NCI-H1048 (cell line): ENCODE measurements at regions not wholly inside any gene's neighbourhood (a gene's known extent, or its start where the extent isn't known, plus 50 kb on each side); places are given as distances from the start of the nearest gene placed in this dataset.

Source experiments
- DNase-seq: peaks from one replicate; lab custom pipeline; 2025; lab: John Stamatoyannopoulos, UW

DNA sequence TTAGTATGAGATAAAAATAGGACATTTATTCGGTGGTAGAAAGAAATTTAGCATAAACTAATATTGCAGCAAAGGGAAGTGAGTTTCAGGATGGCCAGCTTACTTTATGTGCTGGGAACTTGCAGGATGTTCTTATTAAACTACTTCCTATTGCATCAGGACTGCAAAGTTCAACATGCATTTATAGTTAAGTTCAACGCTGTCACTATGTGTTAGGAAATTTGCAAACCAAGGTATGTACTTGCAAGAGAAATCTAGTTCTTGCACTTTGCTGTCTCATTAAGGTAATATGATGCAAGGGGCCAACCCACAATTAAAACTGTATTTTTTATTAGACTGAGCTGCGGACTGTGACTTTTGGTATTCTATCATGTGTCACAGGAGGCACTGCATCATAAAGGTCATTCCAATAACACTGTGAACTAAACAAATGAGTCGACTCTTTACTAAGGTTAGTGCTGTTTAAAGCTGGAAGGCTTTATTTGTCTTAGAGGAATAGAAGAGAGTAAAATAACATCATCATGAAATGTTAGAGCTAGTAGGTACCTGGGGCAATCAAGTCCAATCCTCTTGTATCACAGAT lies 1525.7 kb upstream of the TENM3 start:
- DNase-seq, result no peak

DNA sequence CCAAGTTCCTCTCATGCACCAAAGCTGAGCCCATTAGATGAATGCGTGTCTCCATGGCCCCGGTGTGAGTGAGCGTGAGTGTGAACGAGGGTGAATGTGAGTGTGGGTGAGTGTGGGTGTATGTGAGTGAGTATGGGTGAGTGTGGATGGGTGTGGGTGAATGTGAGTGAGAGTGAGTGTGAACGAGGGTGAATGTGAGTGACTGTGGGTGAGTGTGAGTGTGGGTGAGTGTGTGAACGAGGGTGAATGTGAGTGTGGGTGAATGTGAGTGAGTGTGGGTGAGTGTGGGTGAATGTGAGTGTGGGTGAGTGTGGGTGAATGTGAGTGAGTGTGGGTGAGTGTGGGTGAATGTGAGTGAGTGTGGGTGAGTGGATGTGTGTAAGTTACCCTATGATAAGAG lies 1521.8 kb upstream of the TENM3 start:
- no peak for DNase-seq

DNA sequence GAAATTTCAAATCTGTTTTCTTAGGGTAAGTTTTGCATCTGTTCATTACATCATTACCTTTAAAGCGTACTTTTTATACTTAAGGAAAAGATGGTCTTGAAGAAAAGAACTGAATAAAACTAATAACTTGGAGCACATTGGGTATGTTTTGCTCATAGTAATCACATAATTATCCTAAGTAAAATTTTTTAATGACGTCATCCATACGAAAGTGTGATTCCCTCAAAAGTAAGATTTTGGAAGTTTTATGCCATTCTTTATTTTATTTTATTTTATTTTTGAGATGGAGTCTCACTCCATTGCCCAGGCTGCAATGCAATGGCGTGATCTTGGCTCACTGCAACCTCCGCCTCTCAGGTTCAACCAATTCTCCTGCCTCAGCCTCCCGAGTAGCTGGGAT lies 1516.6 kb upstream of the TENM3 start:
- no peak for DNase-seq

DNA sequence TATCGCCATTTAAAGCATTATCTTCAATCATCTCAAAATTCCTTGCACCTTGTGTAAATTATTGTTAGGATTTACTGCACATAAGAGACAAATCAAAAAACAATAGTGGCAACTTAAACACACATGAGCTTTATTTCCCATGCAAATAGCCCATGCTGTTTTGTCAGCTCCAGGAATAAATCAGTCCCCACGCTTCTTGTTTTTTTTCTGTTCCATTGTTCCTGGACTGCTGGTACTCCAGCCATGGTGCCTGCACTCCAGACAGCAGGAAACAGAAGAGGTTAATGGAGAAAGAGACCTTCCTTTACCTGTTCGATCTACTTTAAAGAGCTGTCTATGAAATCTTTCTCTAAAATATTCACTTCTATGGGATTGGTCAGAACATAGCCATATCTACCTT lies 1515.7 kb upstream of the TENM3 start:
- no peak for DNase-seq

DNA sequence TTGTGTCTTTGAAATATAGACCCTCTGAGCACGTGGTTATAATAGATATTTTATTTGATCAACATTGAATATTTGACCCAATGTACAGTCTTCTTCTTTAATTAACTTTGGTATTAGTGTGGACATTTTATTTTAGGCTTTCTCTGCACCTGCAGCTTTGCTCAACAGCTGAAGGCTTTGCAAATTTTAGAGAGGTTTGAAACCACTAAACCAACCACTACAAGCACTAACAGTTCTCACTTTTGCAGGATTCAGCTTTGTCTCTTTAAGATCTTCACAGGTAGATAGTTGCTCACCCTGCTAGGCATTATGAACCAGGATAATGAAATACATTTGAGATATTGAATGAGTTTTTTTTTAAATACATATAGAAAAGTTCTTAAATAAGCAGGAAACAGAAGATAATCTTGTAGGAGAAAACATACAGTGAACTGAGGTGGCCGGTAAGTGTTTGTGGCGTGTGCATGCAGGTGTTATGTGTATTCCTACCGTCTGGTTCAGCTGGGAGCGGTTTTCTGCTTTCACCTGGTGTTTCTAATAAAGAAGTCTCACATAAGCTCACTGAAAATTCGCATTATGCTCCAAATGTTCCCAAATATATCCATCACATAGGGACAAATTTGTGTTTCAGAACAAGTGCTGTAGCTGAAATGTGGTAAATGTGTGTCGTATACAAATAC lies 1508.3 kb upstream of the TENM3 start:
- DNase-seq, result no peak

DNA sequence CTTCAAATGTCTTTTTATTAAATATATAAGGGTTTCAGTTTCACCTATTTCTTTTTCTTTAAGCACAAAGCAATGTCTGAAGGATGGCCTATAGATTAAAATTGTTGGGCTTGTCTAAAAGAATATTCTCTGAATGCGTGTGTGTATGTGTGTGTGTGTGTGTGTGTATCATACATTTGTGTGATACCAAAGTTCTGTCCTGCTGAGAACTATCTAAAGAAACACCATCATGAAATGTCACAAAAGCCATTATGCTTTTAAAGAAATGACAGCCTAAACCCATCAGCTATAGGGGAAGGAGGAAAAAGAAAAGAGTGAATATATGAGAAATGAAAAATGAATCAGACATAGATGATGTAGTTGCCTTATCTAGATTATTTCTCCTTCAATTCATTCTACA lies 1501.5 kb upstream of the TENM3 start:
- DNase-seq, result no peak

DNA sequence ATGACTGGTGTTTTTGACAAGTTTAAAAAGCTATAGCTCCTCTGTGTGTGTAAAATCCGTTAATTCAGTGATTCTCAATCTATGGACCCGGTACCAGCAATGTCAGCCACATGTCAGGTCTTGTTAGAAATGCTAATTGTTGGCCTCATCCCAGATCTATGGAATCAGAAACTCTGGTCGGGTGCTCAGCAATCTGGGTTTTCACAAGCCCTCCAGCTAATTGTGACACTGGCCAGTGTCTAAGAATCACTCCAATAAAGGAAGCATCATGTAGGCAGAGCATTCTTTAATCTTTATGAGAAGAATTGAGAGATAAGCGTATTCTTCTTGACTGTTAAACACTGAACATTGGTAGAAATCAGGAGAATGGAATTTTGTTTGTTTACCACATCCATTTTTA lies 1498.2 kb upstream of the TENM3 start:
- DNase-seq, result no peak

DNA sequence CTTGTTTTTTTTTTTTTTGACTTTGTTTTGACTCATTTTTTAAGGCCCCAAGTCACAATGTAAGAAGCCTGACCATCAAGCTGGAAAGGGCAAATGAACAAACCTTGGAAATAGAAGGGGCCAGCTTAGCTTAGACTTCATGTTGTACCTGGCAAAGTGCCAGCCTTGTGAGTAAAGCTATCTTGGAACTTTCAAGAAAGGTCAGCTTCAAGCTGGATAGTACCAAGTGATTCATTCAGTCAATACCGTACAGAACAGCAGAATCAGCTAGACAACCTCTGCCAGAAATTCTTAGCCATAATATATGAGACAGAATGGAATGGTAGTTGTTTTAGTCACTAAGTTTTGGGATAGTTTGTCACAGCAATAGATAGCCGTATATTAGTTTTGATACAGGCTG lies 1492.2 kb upstream of the TENM3 start:
- no peak for DNase-seq

DNA sequence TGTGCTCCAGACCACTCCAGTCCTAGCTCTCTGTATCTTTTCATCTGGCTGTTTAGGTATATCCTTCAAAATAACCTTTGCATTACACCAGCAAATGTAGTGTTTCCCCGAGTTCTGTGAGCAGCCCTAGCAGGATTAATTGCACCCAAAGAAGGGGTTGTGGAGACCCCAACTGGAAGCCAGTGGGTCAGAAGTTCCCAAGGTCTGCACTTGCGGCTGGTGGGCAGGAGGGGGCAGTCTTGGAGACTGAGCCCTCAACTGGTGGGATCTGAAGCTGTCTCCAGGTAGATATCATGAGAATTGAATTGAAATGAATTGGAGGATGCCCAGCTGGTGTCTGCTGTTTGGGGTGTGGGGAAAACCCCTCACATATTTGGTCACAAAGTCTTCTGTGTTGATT lies 1485.3 kb upstream of the TENM3 start:
- DNase-seq, result no peak

DNA sequence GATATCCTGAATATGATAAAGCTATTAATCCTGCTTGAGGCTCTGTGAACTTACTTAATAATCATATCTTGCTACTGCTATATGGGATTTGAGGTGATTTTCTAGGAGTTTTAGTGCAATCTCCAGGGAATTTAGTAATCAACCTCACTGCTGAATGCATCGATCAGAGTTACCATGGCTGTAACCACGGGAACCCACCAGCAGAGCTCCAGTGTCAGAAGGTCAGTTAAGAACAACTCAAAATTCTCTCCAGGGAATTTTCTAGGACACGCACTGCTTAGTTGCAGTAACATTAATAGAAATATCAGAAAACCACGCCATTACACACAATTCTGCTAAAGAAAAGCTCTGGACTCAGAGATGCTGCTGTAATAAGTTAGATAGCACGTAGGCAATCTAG lies 1477.2 kb upstream of the TENM3 start:
- DNase-seq, result no peak

DNA sequence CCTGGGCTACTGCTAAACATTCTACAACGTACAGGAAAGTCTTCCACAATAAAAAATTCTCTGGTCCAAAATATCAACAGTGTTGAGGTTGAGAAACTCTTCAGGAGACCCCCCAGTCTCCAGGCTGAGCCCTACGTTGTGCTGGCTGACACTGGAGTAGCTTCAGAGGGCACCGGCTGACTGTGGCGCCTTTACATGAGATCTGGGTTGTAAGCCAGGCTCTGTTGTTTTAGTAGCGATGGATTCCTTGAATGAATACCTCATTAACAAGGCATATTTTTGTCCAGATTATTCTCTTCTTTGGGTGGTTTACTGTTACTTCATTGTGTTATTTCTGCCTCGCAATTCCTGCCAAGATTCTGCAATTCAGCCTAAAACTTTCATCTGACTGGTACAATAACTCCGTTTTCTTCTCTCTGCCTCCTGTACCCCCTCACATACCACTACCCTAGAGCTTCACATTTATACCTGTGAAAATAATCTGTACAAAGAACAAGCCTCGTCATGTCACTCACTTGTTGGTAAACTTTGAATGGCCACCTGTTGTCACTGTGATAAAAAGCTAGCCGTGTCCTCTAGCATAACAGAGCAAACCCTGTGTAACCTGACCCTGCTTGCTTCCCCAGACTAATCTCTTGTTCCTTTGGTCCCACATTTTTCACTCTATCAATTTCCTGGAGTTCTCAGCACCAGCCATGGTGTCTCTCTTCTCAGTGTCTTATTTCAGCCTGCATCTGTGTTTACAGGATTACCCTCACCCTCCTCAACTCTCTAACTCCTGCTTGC lies 1476.1 kb upstream of the TENM3 start:
- no peak for DNase-seq

DNA sequence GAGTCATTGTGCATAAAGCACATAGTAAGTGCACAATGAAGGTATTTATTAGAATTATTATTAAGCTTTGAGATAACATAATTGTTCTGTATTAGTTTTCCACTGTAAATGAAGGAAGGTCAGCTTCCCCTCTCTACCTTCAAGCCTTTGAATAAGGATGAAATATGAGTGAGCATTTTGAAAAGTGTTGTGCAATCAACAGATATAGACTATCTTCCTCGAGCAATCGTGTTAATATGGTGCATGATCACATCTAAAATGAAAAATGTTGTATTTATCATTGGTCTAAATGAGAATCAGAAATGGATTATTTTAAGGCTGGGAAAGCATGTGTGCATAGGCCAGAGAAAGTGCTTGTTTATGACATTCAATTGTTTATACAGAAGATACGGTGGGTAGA lies 1474.6 kb upstream of the TENM3 start:
- no peak for DNase-seq

DNA sequence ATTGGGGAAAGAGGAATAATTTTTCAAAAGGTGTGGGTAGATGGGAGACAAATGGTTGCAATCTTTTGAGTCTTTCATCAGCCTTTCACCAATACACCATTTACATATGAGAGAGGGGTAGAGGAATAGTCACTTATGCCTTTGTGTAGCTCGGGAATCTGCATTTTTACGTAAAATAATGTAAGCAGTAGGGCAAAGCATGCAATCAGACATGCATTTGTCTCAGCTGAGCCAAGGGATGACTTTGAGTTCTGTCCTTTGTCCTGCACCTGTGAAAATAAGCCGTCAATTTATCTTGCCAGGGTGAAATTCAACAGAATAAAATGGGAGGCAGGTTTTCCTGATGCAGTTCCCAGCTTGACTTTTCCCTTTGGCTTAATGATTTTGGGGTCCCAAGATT lies 1473.4 kb upstream of the TENM3 start:
- no peak for DNase-seq

DNA sequence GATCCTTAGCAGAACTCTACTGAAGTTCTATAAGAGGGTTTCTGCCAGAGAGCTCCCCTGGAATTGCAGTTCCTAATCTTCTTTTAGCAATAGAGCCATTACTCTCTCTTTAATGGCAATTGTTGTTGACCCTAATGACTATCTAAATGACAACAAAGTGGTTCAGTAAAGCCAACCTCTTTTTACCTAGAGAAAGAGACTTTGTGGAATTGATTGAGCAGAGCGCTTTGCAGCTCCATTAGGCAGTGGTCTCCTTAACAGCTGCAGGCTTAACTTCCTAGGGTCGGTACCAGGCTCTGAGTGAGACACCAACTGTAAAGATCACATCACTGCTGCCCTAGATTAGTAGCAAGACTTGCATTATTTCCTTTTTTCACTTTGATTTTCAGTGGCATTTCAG lies 1472.9 kb upstream of the TENM3 start:
- DNase-seq, result no peak

DNA sequence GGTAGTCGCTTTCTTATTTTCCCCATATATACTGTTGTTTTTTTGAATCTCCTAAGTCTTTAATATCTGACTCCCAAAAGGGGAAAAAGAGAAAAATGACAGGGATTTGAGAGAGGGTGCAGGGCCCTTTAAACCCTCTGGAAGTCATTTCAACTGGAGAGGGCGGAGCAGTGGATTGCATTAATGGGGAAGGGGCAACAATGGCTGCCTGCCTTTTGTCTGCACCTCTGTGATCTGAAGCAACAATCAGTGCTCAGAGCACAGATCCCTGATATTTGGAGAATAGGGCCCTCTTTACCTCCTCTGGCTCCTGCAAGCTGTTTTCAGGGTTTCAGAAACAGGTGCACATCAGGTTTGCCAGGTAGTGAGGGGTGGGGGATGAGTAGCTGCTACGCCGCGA lies 1458.3 kb upstream of the TENM3 start:
- no peak for DNase-seq

DNA sequence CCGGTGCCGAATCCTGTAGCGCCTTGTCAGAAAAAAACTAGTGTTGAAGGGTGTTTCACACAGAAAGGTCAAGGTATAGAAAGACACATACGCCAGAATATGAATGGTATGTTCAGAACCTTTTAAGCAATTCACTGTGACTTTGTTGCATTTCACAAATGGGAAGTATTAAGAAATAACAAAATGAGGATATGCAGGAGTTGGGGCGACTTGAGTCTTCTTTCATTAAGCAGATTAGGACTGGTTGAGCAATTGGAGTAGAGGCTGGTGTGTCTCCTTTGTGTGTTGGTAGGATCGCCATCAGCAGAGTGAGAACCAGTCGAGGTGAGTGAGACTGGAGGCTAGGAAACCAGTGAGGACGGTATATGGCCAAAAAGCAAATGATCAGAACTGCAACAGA lies 1454.5 kb upstream of the TENM3 start:
- DNase-seq, result no peak

DNA sequence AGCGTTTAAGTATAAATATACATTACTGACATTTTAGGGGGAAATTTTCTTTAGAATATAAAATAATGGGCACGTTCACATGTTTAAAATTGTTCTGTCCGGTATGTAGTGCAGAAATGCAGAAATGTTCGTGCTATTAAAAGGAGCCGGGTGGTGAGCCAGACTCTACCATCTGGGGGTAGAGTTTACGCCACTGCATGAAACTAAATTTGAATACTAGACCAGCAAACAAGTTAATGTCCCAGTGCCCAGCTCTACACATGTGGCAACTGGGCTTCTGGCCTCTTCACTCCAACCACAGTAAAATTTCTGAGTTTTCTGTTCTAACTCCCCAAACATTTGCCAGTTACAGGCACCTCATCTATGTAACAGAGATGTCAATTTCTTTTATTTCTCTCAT lies 1453.3 kb upstream of the TENM3 start:
- no peak for DNase-seq

DNA sequence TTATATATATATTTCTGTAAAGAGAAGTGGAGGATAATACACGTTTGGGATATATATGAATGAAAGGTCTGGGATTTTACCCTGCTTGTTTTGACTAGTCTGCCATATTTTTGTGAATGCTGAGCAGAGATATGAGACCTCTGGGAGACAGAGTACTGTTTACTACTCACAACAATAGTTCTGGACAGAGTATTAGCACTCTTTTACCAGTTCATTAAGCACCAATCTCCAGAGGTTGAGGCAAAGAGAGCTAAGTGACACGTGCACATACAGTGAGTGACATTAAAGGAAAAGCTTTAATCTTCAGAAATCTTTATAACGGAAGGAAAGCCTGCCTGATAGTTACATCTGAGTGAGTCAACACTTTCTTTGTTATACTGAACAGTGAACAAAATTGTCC lies 1452.7 kb upstream of the TENM3 start:
- DNase-seq, result no peak

DNA sequence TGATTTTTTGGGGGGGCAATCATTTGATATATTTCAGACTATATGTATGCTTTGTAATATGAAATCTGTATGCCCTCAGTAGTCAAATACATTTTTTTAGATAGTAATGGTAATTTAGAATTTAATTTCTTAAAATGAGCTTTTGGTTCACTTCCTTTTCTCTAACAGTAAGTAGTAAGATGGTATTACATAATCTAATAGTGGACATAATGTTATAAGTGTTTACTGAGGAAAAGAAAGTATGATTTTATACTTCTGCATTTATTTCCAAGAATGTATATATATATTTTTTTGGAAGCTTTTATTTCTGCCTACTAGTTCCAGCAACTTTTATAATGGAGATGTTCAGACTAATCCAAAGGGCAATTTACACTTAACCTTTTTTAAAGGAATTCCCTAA lies 1450.7 kb upstream of the TENM3 start:
- no peak for DNase-seq

DNA sequence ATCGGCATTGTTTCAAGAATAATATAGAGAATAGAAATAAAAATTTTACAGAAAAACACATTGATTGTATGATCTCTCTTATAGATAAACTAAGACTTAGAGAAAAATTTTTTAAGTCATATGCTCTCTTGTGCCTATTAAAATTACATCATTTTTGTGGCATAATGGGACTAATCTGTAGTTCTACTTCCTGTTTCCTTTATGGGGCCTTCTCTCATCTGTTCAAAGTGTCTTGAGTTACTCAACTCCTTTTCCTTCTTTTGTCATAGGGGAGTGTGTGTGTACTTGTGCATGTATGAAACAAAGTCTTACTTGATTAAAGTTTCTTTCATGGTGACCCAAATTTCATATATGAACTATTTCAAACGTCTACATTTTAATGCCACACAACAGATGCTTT lies 1448.9 kb upstream of the TENM3 start:
- no peak for DNase-seq

DNA sequence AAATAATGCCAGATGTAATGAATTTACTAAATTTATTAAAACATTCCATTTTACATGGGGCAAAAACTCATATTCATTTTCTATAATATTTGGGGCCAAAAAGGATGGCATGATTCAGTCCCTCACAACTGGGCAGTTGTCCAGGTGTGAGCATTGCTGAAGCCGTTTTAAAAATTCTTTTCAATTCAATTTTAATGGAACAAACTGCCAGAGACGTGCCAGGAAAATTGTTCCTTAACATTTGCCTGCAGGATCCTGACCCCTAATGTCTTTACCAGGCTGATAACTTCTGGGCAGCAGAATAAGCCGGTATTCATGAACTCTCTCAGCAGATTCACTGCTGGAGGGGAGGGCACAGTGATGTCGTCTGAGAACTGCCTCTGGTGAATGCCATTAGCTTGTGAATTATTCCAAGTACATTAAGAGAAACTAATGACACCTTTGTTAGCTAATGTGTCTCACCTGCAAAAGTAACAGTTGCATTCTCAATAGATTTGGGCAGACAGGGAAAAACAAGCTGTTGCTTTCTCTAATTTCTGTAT lies 1445.1 kb upstream of the TENM3 start:
- DNase-seq, result no peak

DNA sequence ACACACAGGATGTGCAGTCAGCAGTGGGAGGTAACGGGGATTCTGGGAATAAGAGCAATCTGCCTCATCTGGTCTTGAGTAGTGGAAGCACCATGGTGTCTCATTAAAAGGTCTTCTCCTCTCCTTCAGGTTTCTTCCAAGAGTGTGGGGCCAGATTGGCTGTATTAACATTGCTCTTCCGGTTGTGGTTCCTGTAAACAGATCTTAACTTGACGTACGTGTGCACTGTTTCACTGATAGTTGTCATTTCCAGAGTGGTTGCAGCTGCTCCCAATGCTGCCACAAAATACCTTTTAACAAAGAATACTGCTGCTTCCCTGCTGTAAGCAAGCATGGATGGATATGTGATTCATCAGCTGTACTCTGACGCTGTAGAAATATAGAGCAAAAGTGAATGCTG lies 1443.4 kb upstream of the TENM3 start:
- DNase-seq, result no peak

DNA sequence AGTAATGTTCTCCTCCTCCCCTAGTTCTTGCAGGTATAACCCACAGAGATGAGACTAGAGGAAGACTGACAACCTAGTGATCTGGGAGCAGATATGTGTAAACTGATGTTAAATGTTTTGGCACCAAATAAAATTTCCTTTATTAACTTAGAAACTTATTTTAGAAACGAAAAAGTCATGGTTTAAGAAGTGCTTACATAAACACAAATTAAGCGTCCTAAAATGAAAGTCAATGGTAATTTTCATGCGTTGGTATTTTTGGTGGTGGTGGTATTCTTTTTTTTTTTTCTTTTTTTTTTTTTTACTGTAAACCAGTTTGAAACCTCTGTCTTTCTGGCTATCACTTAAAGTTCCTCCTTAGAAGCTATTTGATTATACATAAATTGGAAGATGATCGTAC lies 1438.1 kb upstream of the TENM3 start:
- no peak for DNase-seq
